Stimulated activated CD8-positive, alpha-beta memory T cell treated with anti-CD3 and anti-CD28 coated beads, Interleukin-15, amount 100 ng/mL, for 48 hours (primary cell): ENCODE measurements at regions not wholly inside any gene's neighbourhood (a gene's known extent, or its start where the extent isn't known, plus 50 kb on each side); places are given as distances from the start of the nearest gene placed in this dataset.

Experiments
- DNase-seq, 2 donors: peaks; one replicate each; pipeline ENCODE4 v3.0.0-alpha.2; 2020; ENCODE audit warnings: low read depth in 2 of 2

- no peak for DNase-seq
Observed at GRCh38 chr1:38133756-38134155, 87.2 kb upstream of the POU3F1 start.

- DNase-seq = no peak
Observed at GRCh38 chr1:38133304-38133703, 86.7 kb upstream of the POU3F1 start.

- no peak for DNase-seq
Observed at GRCh38 chr1:38132681-38133080, 86.1 kb upstream of the POU3F1 start.

GRCh38 chr1:38131024-38131585 is 84.5 kb upstream of the POU3F1 start:
- no peak for DNase-seq

GRCh38 chr1:38129971-38130370 is 83.4 kb upstream of the POU3F1 start:
- DNase-seq = no peak

- DNase-seq = no peak
Observed at GRCh38 chr1:38129473-38129872, 82.9 kb upstream of the POU3F1 start.

GRCh38 chr1:38128926-38129453 is 82.4 kb upstream of the POU3F1 start:
- DNase-seq = no peak

GRCh38 chr1:38128511-38128910 is 81.9 kb upstream of the POU3F1 start:
- no peak for DNase-seq

- no peak for DNase-seq
Observed at GRCh38 chr1:38127428-38127827, 80.8 kb upstream of the POU3F1 start.

GRCh38 chr1:38126970-38127369 is 80.4 kb upstream of the POU3F1 start:
- DNase-seq = no peak

- no peak for DNase-seq
Observed at GRCh38 chr1:38125837-38126520, 79.4 kb upstream of the POU3F1 start.

- DNase-seq = no peak
Observed at GRCh38 chr1:38125016-38125415, 78.4 kb upstream of the POU3F1 start.

- DNase-seq = no peak
Observed at GRCh38 chr1:38123356-38124135, 77.0 kb upstream of the POU3F1 start.

- DNase-seq = no peak
Observed at GRCh38 chr1:38121231-38121680, 74.7 kb upstream of the POU3F1 start.

GRCh38 chr1:38120552-38121230 is 74.1 kb upstream of the POU3F1 start:
- DNase-seq = no peak

- no peak for DNase-seq
Observed at GRCh38 chr1:38118976-38119375, 72.4 kb upstream of the POU3F1 start.

GRCh38 chr1:38117444-38117887 is 70.9 kb upstream of the POU3F1 start:
- no peak for DNase-seq

- no peak for DNase-seq
Observed at GRCh38 chr1:38115682-38116202, 69.1 kb upstream of the POU3F1 start.

- DNase-seq = no peak
Observed at GRCh38 chr1:38115226-38115625, 68.6 kb upstream of the POU3F1 start.

- no peak for DNase-seq
Observed at GRCh38 chr1:38114241-38115026, 67.8 kb upstream of the POU3F1 start.

- DNase-seq = no peak
Observed at GRCh38 chr1:38113159-38113666, 66.6 kb upstream of the POU3F1 start.
